RWPE2 (cell line): ENCODE measurements at regions not wholly inside any gene's neighbourhood (a gene's known extent, or its start where the extent isn't known, plus 50 kb on each side); places are given as distances from the start of the nearest gene placed in this dataset.
A peak's percentile ranks its signal among the peaks of the same experiment; 100 is the strongest.
"Not testable (repeated sequence)": the region's sequence is repeated elsewhere in the genome, so short reads cannot be mapped to it uniquely, and the experiment has no call there.

Source experiments
- ATAC-seq: fragments of 200-7000 bp; cut with Tn5 transposase; 3 replicates; pipeline ENCODE4 v1.9.1; 2021; ENCODE audit warnings: low read depth
- DNase-seq: peaks from one replicate; pipeline ENCODE4 v3.0.0-alpha.2; 2020; ENCODE audit warnings: low spot score
- H3K27ac ChIP-seq: fragments of 450-650 bp; 2 replicates; pipeline ENCODE4 v1.5.1; 2017; ENCODE audit warnings: mild to moderate bottlenecking; ENCODE audit not compliant: poor library complexity, severe bottlenecking
- H3K27me3 ChIP-seq: fragments of 250-450 bp; sonication (Bioruptor Pico); 2 replicates; pipeline ENCODE4 v1.5.1; 2021; ENCODE audit warnings: mild to moderate bottlenecking, moderate library complexity; ENCODE audit not compliant: insufficient read depth, poor library complexity, severe bottlenecking
- H3K36me3 ChIP-seq: fragments of 250-450 bp; sonication (Bioruptor Pico); 2 replicates; pipeline ENCODE4 v1.5.1; 2020; ENCODE audit warnings: low read depth, mild to moderate bottlenecking, moderate library complexity
- H3K4me1 ChIP-seq: fragments of 250-450 bp; sonication (Bioruptor Pico); 2 replicates; pipeline ENCODE4 v1.5.1; 2021; ENCODE audit warnings: mild to moderate bottlenecking, moderate library complexity; ENCODE audit not compliant: insufficient read depth, poor library complexity, severe bottlenecking
- H3K4me3 ChIP-seq: fragments of 250-450 bp; sonication (Bioruptor Pico); 2 replicates; pipeline ENCODE4 v1.5.1; 2021; ENCODE audit warnings: mild to moderate bottlenecking, moderate library complexity; ENCODE audit not compliant: severe bottlenecking
- H3K9me3 ChIP-seq: fragments of 250-450 bp; sonication (Bioruptor Pico); 2 replicates; pipeline ENCODE4 v1.5.1; 2021; ENCODE audit warnings: mild to moderate bottlenecking, moderate library complexity; ENCODE audit not compliant: severe bottlenecking
- TF ChIP-seq, protein P1 (sequence below): fragments of 450-650 bp; IDR thresholded peaks from one replicate; pipeline ENCODE4 v1.5.1; 2017; ENCODE audit warnings: mild to moderate bottlenecking, moderate library complexity; ENCODE audit not compliant: poor library complexity, severe bottlenecking

DNA sequence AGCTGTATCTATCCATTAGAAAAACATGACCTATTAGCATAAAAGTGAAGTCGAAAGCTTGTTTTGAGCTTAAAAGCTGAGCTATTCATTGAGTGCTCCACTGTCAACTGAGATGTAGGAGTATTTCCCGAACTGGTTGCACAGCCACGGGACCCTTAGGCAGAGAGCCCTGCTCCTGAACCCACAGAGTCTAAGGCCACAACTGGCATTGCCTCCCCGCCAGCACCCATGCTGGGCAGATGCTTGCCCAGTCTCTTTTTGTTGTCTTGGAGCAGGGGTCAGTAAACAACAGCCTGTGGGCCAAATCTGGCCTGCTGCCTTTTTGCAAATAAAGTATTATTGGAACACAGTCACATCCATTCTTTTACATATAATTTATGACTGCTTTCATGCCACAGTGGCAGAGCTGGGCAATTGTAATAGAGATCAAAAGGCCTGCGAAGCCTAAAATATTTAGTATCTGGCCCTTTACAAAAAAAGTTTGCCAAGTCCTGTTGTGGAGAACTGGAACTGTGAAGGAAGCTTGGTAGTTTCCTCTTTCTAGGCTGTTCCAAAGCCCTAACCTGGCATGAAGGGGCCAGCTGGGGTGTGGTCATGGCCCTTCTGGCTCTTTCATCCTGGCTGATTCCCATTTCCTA is 58.4 kb upstream of the WAPL start:
- Histone ChIP-seq H3K9me3 (no peaks in the 10 kb centered on the region), H3K27me3 (no peaks in the 10 kb centered on the region), H3K27ac (no peak overlapping the region)

DNA sequence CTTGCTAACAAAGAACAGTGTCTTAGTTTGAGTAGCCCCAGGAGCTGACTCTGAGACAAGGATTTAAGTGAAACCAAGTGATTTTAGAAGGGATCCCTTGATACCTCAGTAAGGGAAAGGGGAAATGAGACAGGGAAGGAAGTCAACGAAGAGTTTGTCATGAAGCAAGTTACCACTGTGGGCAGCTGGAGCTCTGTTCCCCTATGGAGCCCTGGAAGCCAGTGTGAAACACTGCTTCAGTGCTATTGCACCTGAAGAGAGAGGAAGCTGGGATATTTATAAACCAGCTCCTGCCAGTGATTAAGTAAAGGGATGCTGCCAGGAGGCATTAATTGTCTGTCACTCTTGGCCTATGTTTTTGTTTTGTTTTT is 58.9 kb upstream of the WAPL start:
- no peaks in the 10 kb centered on the region for H3K9me3 ChIP-seq
- H3K27me3 ChIP-seq: no peaks in the 10 kb centered on the region
- H3K27ac ChIP-seq: no peak overlapping the region
- H3K4me3 ChIP-seq: no peak overlapping the region
- H3K36me3 ChIP-seq: no peaks in the 10 kb centered on the region
- TF ChIP-seq, protein P1, sequence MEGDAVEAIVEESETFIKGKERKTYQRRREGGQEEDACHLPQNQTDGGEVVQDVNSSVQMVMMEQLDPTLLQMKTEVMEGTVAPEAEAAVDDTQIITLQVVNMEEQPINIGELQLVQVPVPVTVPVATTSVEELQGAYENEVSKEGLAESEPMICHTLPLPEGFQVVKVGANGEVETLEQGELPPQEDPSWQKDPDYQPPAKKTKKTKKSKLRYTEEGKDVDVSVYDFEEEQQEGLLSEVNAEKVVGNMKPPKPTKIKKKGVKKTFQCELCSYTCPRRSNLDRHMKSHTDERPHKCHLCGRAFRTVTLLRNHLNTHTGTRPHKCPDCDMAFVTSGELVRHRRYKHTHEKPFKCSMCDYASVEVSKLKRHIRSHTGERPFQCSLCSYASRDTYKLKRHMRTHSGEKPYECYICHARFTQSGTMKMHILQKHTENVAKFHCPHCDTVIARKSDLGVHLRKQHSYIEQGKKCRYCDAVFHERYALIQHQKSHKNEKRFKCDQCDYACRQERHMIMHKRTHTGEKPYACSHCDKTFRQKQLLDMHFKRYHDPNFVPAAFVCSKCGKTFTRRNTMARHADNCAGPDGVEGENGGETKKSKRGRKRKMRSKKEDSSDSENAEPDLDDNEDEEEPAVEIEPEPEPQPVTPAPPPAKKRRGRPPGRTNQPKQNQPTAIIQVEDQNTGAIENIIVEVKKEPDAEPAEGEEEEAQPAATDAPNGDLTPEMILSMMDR: no peak
- ATAC-seq (no peak), DNase-seq (no peak)
- H3K4me1 ChIP-seq: no peaks in the 10 kb centered on the region

More for the DNA sequence above, 58.4 kb upstream of the WAPL start:
- no peak for ATAC-seq
- H3K36me3 ChIP-seq: no peaks in the 10 kb centered on the region
- TF ChIP-seq, protein P1: no peak
- no peaks in the 10 kb centered on the region for H3K4me1 ChIP-seq
- DNase-seq: no peak
- H3K4me3 ChIP-seq: no peak overlapping the region

DNA sequence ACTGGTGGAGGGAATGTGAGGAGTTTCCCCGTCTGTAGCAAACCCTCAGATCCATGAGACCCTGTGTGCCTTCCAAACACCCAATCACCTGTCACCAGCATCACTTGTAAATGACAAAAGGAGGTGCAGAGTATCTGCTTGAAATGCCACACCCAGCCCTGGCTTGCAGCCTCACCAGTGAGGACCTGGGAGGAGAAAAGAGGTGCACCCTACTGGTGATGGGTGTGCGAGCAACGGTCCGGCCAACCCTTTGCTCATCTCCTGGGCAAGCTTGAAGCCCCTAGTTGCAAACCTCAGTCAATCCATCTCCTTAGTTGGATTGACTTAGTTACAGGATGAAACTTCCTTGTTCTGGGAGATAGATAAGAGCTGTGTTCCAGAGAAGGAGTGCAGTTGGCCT is 62.4 kb upstream of the WAPL start:
- Histone ChIP-seq H3K36me3 (no peaks in the 10 kb centered on the region), H3K4me1 (no peaks in the 10 kb centered on the region), H3K27me3 (no peaks in the 10 kb centered on the region), H3K27ac (no peak overlapping the region), H3K4me3 (no peak overlapping the region), H3K9me3 (no peaks in the 10 kb centered on the region)
- DNase-seq (no peak), ATAC-seq (peak; percentile 56; the same call in 1 of the 3 replicates)
- TF ChIP-seq, protein P1: peak; percentile 19

DNA sequence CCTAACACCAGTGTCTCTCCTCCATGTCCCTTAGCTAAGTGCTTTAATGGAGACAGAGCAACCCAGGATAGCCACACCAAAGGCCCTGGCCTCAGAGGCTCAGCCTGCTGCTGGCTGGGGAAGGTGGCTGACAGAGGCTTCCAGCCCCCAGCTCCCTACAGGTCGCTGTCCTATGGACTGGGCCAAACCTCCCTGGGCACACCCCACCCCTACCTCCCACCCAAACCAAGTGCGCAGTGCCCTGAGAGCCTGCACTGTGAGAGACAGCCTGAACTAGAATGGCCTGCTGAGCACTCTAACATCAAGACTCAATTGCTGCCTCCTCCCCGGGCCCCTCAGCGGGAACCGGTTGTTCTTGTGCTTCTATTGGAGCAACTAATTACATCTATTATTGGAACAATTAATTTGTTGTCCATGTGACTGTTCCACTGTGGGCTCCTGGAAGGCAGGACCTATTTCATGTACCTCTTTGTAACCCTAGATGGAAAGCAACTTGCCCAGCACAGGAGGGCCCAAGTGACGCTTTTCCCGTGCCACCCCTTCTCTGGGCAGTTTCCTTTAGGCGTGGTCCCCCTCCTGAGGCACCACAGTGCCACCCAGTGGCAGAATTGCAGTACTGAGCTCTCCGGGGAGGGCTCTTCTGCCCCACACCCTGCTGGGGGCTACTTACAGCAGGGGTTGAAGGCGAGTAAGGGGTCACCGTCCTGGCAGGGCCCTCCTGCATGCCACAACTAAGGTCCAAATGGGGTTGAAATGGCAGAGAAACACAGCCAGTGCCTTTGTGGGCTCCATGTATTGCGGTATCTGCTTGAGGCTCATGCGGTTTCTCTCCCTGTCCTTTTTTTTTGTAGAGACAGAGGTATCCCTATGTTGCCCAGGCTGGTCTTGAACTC is 63.7 kb upstream of the WAPL start:
- H3K4me3 ChIP-seq: no peak overlapping the region
- DNase-seq (no peak), ATAC-seq (peak; percentile 92)
- TF ChIP-seq, protein P1: peak; percentile 91
- no peaks in the 10 kb centered on the region for H3K36me3 ChIP-seq
- no peaks in the 10 kb centered on the region for H3K4me1 ChIP-seq
- no peaks in the 10 kb centered on the region for H3K27me3 ChIP-seq
- H3K27ac ChIP-seq: no peak overlapping the region
- no peaks in the 10 kb centered on the region for H3K9me3 ChIP-seq

DNA sequence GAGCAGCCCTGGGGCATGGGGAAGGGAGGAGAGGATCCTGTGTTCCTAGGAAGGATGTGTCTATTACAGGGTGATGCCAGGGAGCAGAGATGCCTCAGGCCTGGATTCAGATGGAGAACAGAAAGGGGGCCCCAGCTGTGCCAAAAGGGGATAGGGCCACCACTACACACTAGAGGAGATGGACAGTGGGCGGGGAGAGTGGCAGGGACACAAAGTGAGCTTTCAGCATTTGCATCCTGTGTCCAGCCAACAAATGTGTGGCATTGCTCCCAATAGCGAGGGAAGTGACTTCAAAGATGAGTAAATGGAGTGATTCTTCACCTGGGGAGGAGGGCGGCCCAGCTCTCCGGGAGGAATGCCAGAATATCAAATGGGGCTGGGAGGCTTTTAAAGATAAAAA is 64.9 kb upstream of the WAPL start:
- TF ChIP-seq, protein P1: no peak
- no peaks in the 10 kb centered on the region for H3K4me1 ChIP-seq
- ATAC-seq (no peak), DNase-seq (no peak)
- no peaks in the 10 kb centered on the region for H3K9me3 ChIP-seq
- no peaks in the 10 kb centered on the region for H3K36me3 ChIP-seq
- H3K4me3 ChIP-seq: no peak overlapping the region
- H3K27me3 ChIP-seq: no peaks in the 10 kb centered on the region
- no peak overlapping the region for H3K27ac ChIP-seq

DNA sequence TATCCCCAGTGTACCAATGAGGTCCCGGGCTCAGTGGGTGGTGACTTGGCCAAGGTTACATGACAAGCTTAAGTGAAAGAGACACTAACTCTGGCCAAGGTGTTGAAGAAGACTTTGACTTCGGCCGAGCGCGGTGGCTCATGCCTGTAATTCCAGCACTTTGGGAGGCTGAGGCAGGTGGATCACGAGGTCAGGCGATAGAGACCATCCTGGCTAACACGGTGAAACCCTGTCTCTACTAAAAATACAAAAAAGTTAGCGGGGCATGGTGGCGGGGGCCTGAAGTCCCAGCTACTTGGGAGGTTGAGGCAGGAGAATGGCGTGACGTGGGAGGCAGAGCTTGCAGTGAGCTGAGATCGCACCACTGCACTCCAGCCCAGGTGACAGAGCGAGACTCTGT is 65.6 kb upstream of the OPN4 start:
- DNase-seq, H3K4me1 ChIP-seq, ATAC-seq, H3K9me3 ChIP-seq, H3K27me3 ChIP-seq, H3K27ac ChIP-seq, H3K36me3 ChIP-seq, H3K4me3 ChIP-seq: not testable (repeated sequence)
